ENCODE measurements at regions not wholly inside any gene's neighbourhood (a gene's known extent, or its start where the extent isn't known, plus 50 kb on each side); places are given as distances from the start of the nearest gene placed in this dataset.

GRCh38 chr17:5780476-5780875 is 196.2 kb upstream of the NLRP1 start:
- Histone ChIP-seq H3K9me2 (replicated peaks; ENCODE audit: insufficient read depth, low read length) (no peaks in the 10 kb centered on the region), H4K20me1 (ENCODE audit: low read depth, low read length) (no peaks in the 10 kb centered on the region), H3F3A (ENCODE audit: insufficient read depth) (no peaks in the 10 kb centered on the region), H3K27me3 (ENCODE audit: low read length) (no peaks in the 10 kb centered on the region), H3K4me3 (ENCODE audit: insufficient read depth, low read length, poor library complexity, severe bottlenecking) (no peak overlapping the region), H2AFZ (ENCODE audit: low read depth, low read length, severe bottlenecking) (no peak overlapping the region), H3K36me3 (ENCODE audit: low read length) (no peaks in the 10 kb centered on the region), H3K4me2 (ENCODE audit: low read depth, low read length, poor library complexity, severe bottlenecking) (no peak overlapping the region), H3K9ac (ENCODE audit: low read length) (no peak overlapping the region), H3K27ac (ENCODE audit: low read depth, low read length) (no peak overlapping the region), H3K79me2 (ENCODE audit: insufficient read depth, low read length) (no peaks in the 10 kb centered on the region), H3K9me3 (ENCODE audit: insufficient read depth, low read length) (no peaks in the 10 kb centered on the region)
- TF ChIP-seq, protein P1, sequence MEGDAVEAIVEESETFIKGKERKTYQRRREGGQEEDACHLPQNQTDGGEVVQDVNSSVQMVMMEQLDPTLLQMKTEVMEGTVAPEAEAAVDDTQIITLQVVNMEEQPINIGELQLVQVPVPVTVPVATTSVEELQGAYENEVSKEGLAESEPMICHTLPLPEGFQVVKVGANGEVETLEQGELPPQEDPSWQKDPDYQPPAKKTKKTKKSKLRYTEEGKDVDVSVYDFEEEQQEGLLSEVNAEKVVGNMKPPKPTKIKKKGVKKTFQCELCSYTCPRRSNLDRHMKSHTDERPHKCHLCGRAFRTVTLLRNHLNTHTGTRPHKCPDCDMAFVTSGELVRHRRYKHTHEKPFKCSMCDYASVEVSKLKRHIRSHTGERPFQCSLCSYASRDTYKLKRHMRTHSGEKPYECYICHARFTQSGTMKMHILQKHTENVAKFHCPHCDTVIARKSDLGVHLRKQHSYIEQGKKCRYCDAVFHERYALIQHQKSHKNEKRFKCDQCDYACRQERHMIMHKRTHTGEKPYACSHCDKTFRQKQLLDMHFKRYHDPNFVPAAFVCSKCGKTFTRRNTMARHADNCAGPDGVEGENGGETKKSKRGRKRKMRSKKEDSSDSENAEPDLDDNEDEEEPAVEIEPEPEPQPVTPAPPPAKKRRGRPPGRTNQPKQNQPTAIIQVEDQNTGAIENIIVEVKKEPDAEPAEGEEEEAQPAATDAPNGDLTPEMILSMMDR (IDR thresholded peaks at IDR 0.05; ENCODE audit: insufficient read depth, low read length, poor library complexity, severe bottlenecking), result no peak

DNA sequence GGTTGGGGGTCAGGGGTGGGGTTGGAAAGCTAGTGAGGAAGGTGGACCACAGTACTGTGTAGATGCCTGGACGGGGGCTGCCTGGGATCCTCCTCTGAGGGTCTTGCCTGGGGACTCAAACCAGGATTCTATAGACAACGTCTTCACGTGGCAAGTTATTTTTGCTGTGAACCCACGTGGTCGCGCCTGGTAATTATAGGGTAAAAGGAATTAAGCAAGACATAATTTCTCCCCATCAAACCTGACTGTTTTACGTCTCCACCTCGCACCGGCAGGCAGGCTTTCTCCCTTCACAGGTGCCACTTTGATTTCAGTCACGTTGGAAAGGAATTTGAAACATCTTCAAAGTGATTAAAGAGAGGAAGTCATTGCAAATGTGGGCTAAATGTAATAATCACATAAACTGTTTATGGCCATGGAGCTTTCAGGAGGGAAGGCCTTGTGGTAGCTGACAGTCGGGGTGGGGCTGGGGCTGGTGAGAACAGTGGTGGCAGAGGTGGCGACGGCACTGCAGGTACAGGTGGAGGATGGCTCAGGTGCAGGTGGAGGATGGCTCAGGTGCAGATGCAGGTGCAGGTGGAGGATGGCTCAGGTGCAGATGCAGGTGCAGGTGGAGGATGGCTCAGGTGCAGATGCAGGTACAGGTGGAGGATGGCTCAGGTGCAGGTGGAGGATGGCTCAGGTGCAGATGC is 197.1 kb upstream of the NLRP1 start:
- Histone ChIP-seq H3K4me2 (ENCODE audit: low read depth, low read length, poor library complexity, severe bottlenecking) (no peak overlapping the region), H3K36me3 (ENCODE audit: low read length) (no peaks in the 10 kb centered on the region), H3K27me3 (ENCODE audit: low read length) (no peaks in the 10 kb centered on the region), H3K9me2 (replicated peaks; ENCODE audit: insufficient read depth, low read length) (no peaks in the 10 kb centered on the region), H3K9ac (ENCODE audit: low read length) (no peak overlapping the region), H3K9me3 (ENCODE audit: insufficient read depth, low read length) (no peaks in the 10 kb centered on the region), H4K20me1 (ENCODE audit: low read depth, low read length) (no peaks in the 10 kb centered on the region), H3K79me2 (ENCODE audit: insufficient read depth, low read length) (no peaks in the 10 kb centered on the region), H2AFZ (ENCODE audit: low read depth, low read length, severe bottlenecking) (no peak overlapping the region), H3F3A (ENCODE audit: insufficient read depth) (no peaks in the 10 kb centered on the region), H3K4me3 (ENCODE audit: insufficient read depth, low read length, poor library complexity, severe bottlenecking) (no peak overlapping the region), H3K27ac (ENCODE audit: low read depth, low read length) (no peak overlapping the region)
- no peak for TF ChIP-seq EZH2phosphoT487 (conservative IDR thresholded peaks at IDR 0.05; ENCODE audit: low read length)
- TF ChIP-seq, protein P1 (IDR thresholded peaks at IDR 0.05; ENCODE audit: insufficient read depth, low read length, poor library complexity, severe bottlenecking), result no peak

- Histone ChIP-seq H3K9ac (ENCODE audit: low read length) (no peak overlapping the region), H3K79me2 (ENCODE audit: insufficient read depth, low read length) (no peaks in the 10 kb centered on the region), H4K20me1 (ENCODE audit: low read depth, low read length) (no peaks in the 10 kb centered on the region), H3K4me2 (ENCODE audit: low read depth, low read length, poor library complexity, severe bottlenecking) (no peak overlapping the region), H3F3A (ENCODE audit: insufficient read depth) (no peaks in the 10 kb centered on the region), H3K4me3 (ENCODE audit: insufficient read depth, low read length, poor library complexity, severe bottlenecking) (no peak overlapping the region), H2AFZ (ENCODE audit: low read depth, low read length, severe bottlenecking) (no peak overlapping the region), H3K36me3 (ENCODE audit: low read length) (no peaks in the 10 kb centered on the region), H3K27ac (ENCODE audit: low read depth, low read length) (no peak overlapping the region), H3K9me2 (replicated peaks; ENCODE audit: insufficient read depth, low read length) (no peaks in the 10 kb centered on the region), H3K9me3 (ENCODE audit: insufficient read depth, low read length) (no peaks in the 10 kb centered on the region), H3K27me3 (ENCODE audit: low read length) (no peaks in the 10 kb centered on the region)
- TF ChIP-seq, protein P1 (IDR thresholded peaks at IDR 0.05; ENCODE audit: insufficient read depth, low read length, poor library complexity, severe bottlenecking), result no peak
- no peak for TF ChIP-seq EZH2phosphoT487 (conservative IDR thresholded peaks at IDR 0.05; ENCODE audit: low read length)
Measured at GRCh38 chr17:5783269-5783668, 199.0 kb upstream of the NLRP1 start.

All from SU-DHL-6 (cell line).